Neural cell (in vitro differentiated cells): ENCODE measurements at regions not wholly inside any gene's neighbourhood (a gene's known extent, or its start where the extent isn't known, plus 50 kb on each side); places are given as distances from the start of the nearest gene placed in this dataset.
A peak's percentile ranks its signal among the peaks of the same experiment; 100 is the strongest.

Experiments
- H2AFZ ChIP-seq: fragments of 200-600, 300-800 bp; sonication (generic), shearing (Covaris generic); 2 replicates; pipeline ENCODE4 v1.6.0; 2014; ENCODE audit warnings: low read depth, mild to moderate bottlenecking, antibody characterized with exemption, low read length, moderate library complexity
- H3F3A ChIP-seq: fragments of 200-600 bp; shearing (Covaris generic); 2 replicates; pipeline ENCODE4 v1.6.1; 2016; ENCODE audit warnings: mild to moderate bottlenecking, moderate library complexity, mixed read lengths, antibody characterized with exemption, low read length; ENCODE audit not compliant: insufficient read depth, poor library complexity, severe bottlenecking
- H3K27ac ChIP-seq: fragments of 200-600, 300-800 bp; sonication (generic), shearing (Covaris generic); 2 replicates; pipeline ENCODE4 v1.5.1; 2014; ENCODE audit warnings: mild to moderate bottlenecking, low read length, moderate library complexity
- H3K27me3 ChIP-seq: fragments of 300-800, 200-600 bp; sonication (generic), shearing (Covaris generic); 2 replicates; pipeline ENCODE4 v1.6.0; 2014; ENCODE audit warnings: mild to moderate bottlenecking, low read depth, low read length, moderate library complexity; ENCODE audit not compliant: insufficient read depth
- H3K36me3 ChIP-seq: fragments of 300-800, 200-600 bp; sonication (generic), shearing (Covaris generic); 2 replicates; pipeline ENCODE4 v1.5.1; 2014; ENCODE audit warnings: mild to moderate bottlenecking, antibody characterized with exemption, low read length, moderate library complexity; ENCODE audit not compliant: insufficient read depth
- H3K4me2 ChIP-seq: fragments of 300-800, 200-600 bp; sonication (generic), shearing (Covaris generic); 2 replicates; pipeline ENCODE4 v1.6.0; 2014; ENCODE audit warnings: mild to moderate bottlenecking, low read length
- H3K4me3 ChIP-seq: fragments of 300-800, 200-600 bp; sonication (generic), shearing (Covaris generic); 2 replicates; pipeline ENCODE4 v1.5.1; 2014; ENCODE audit warnings: mild to moderate bottlenecking, low read length, moderate library complexity
- H3K79me2 ChIP-seq: fragments of 200-600 bp; shearing (Covaris generic); replicated peaks from 2 replicates; pipeline ENCODE4 v1.6.0; 2014; ENCODE audit warnings: mild to moderate bottlenecking, low read length, moderate library complexity; ENCODE audit not compliant: insufficient read depth
- H3K9ac ChIP-seq: fragments of 300-800, 200-600 bp; sonication (generic), shearing (Covaris generic); 2 replicates; pipeline ENCODE4 v1.6.1; 2016; ENCODE audit warnings: mild to moderate bottlenecking, low read length, mixed read lengths
- H3K9me2 ChIP-seq: fragments of 200-600 bp; shearing (Covaris generic); 2 replicates; pipeline ENCODE4 v1.6.1; 2016; ENCODE audit warnings: mild to moderate bottlenecking, low read length, mixed read lengths; ENCODE audit not compliant: insufficient read depth
- H3K9me3 ChIP-seq: fragments of 200-600, 300-800 bp; sonication (generic), shearing (Covaris generic); 2 replicates; pipeline ENCODE4 v1.6.1; 2016; ENCODE audit warnings: mild to moderate bottlenecking, mixed run types, low read length, moderate library complexity, mixed read lengths
- H4K20me1 ChIP-seq: fragments of 200-600 bp; shearing (Covaris generic); 2 replicates; pipeline ENCODE4 v1.6.1; 2016; ENCODE audit warnings: mild to moderate bottlenecking, mixed run types; ENCODE audit not compliant: insufficient read depth
- CTCF ChIP-seq: fragments of 450-650 bp; IDR thresholded peaks from 2 replicates; pipeline ENCODE4 v1.5.1; 2014; ENCODE audit warnings: antibody characterized with exemption, mild to moderate bottlenecking, moderate library complexity; ENCODE audit not compliant: poor library complexity, severe bottlenecking
- EP300 ChIP-seq: fragments of 450-650 bp; conservative IDR thresholded peaks from 2 replicates; pipeline ENCODE4 v1.6.1; 2014; ENCODE audit warnings: antibody characterized with exemption, mild to moderate bottlenecking, moderate library complexity; ENCODE audit not compliant: poor library complexity, severe bottlenecking
- EZH2 ChIP-seq: fragments of 200-600, 300-800 bp; shearing (Covaris generic), sonication (generic); IDR thresholded peaks from 2 replicates; pipeline ENCODE4 v1.6.1; 2014; ENCODE audit warnings: antibody characterized with exemption, low read length, borderline replicate concordance, mild to moderate bottlenecking; ENCODE audit not compliant: insufficient read depth, poor library complexity, severe bottlenecking
- MXI1 ChIP-seq: fragments of 450-650 bp; conservative IDR thresholded peaks from 2 replicates; pipeline ENCODE4 v1.6.1; 2014; ENCODE audit warnings: antibody characterized with exemption, mild to moderate bottlenecking; ENCODE audit not compliant: poor library complexity, severe bottlenecking
- POLR2AphosphoS5 ChIP-seq: IDR thresholded peaks from 2 replicates; pipeline ENCODE4 v1.6.1; 2012
- RAD21 ChIP-seq: fragments of 450-650 bp; conservative IDR thresholded peaks from 2 replicates; pipeline ENCODE4 v1.6.1; 2014; ENCODE audit warnings: antibody characterized with exemption, mild to moderate bottlenecking, moderate library complexity
- REST ChIP-seq: IDR thresholded peaks from 2 replicates; pipeline ENCODE4 v1.6.1; 2012; ENCODE audit warnings: borderline replicate concordance
- SMC3 ChIP-seq: fragments of 450-650 bp; conservative IDR thresholded peaks from 2 replicates; pipeline ENCODE4 v1.6.1; 2014; ENCODE audit warnings: antibody characterized with exemption, mild to moderate bottlenecking, moderate library complexity; ENCODE audit not compliant: poor library complexity
- TAF1 ChIP-seq: IDR thresholded peaks from 2 replicates; pipeline ENCODE4 v1.6.1; 2012; ENCODE audit warnings: low read depth

- no peaks in the 10 kb centered on the region for H3K9me3 ChIP-seq
- no peak overlapping the region for H3K4me3 ChIP-seq
- H3K36me3 ChIP-seq: no peaks in the 10 kb centered on the region
- no peak overlapping the region for H3K27ac ChIP-seq
- H3K9ac ChIP-seq: no peak overlapping the region
- no peaks in the 10 kb centered on the region for H3K27me3 ChIP-seq
- H2AFZ ChIP-seq: no peak overlapping the region
- no peaks in the 10 kb centered on the region for H3K9me2 ChIP-seq
- no peaks in the 10 kb centered on the region for H3K79me2 ChIP-seq
- no peaks in the 10 kb centered on the region for H4K20me1 ChIP-seq
- no peaks in the 10 kb centered on the region for H3F3A ChIP-seq
- H3K4me2 ChIP-seq: no peak overlapping the region
- TF ChIP-seq POLR2AphosphoS5 (no peak), EP300 (no peak), SMC3 (no peak), CTCF (no peak), RAD21 (no peak), EZH2 (no peak), REST (no peak), MXI1 (no peak), TAF1 (no peak)
These were observed 670.6 kb upstream of the ZNF385D start for GRCh38 chr3:22421589-22421988.

GRCh38 chr3:22431334-22431733 lies 680.3 kb upstream of the ZNF385D start:
- H3K27ac ChIP-seq: peak overlapping the region; percentile 6
- H3K27me3 ChIP-seq: no peaks in the 10 kb centered on the region
- H3F3A ChIP-seq: no peaks in the 10 kb centered on the region
- H3K36me3 ChIP-seq: no peaks in the 10 kb centered on the region
- TF ChIP-seq EZH2 (no peak), POLR2AphosphoS5 (peak; percentile 86), EP300 (peak; percentile 98), CTCF (no peak), TAF1 (no peak), REST (peak; percentile 79), MXI1 (no peak), SMC3 (no peak), RAD21 (no peak)
- H3K9me2 ChIP-seq: no peaks in the 10 kb centered on the region
- H4K20me1 ChIP-seq: no peaks in the 10 kb centered on the region
- no peak overlapping the region for H3K4me3 ChIP-seq
- no peaks in the 10 kb centered on the region for H3K79me2 ChIP-seq
- no peak overlapping the region for H2AFZ ChIP-seq
- H3K9me3 ChIP-seq: no peaks in the 10 kb centered on the region
- H3K9ac ChIP-seq: no peak overlapping the region
- H3K4me2 ChIP-seq: no peak overlapping the region
